HepG2 (cell line): ENCODE measurements at regions not wholly inside any gene's neighbourhood (a gene's known extent, or its start where the extent isn't known, plus 50 kb on each side); places are given as distances from the start of the nearest gene placed in this dataset.

Experiments
- ATAC-seq: fragments of 200-7000 bp; cut with Tn5 transposase; 3 replicates; pipeline ENCODE4 v1.9.1; 2020; ENCODE audit warnings: mild to moderate bottlenecking, moderate library complexity
- BruUV-seq: library from RNA; stranded (reverse); fragments of 400-500 nt; replicated peaks from 2 replicates; lab custom pipeline; 2021; lab: Mats Ljungman, UMichigan
- CTCF ChIA-PET: fragments of 300-600 bp; formaldehyde crosslinking; extraction: SDS; loops from one replicate; lab custom pipeline; 2021; ENCODE audit warnings: low total read pairs, inconsistent platforms, low intra/inter-chr PET ratio; lab: Yijun Ruan, JAX
- POLR2A ChIA-PET: fragments of 350-600 bp; sonication (Branson Sonifier 250); formaldehyde crosslinking; loops from one replicate; lab custom pipeline; 2020; ENCODE audit warnings: antibody characterized with exemption, inconsistent platforms; lab: Yijun Ruan, JAX
- DNase-seq: peaks from one replicate; pipeline ENCODE4 v3.0.0-alpha.2; 2015; ENCODE audit warnings: low spot score
- FAIRE-seq: peaks from 3 replicates; lab custom pipeline; 2011; peaks lifted over from hg19 to GRCh38; lab: Jason Lieb, UNC
- H2AFZ ChIP-seq: one replicate; pipeline ENCODE4 v1.6.1; 2011; ENCODE audit warnings: low read length, inconsistent platforms
- H3K27ac ChIP-seq: fragments of 300-600 bp; 3 replicates; pipeline ENCODE4 v1.8.0; 2011; ENCODE audit warnings: mixed run types, mild to moderate bottlenecking, mixed read lengths, low read length, inconsistent platforms; ENCODE audit not compliant: insufficient read depth; ENCODE audit errors: extremely low read length
- H3K27me3 ChIP-seq, 2 experiments: fragments of 200-600 bp in 1 of 2; 2 replicates in 1 of 2; 3 replicates in 1 of 2; pipeline versions ENCODE4 v1.6.0 to v1.8.0; 2011; ENCODE audit warnings: low read length in 2 of 2, mild to moderate bottlenecking in 2 of 2, moderate library complexity in 2 of 2, inconsistent platforms in 1 of 2; ENCODE audit not compliant: insufficient read depth in 2 of 2, control insufficient read depth in 1 of 2
- H3K36me3 ChIP-seq, 2 experiments: fragments of 200-600 bp in 1 of 2; replicated peaks in 1 of 2; 2 replicates in 1 of 2; 3 replicates in 1 of 2; pipeline versions ENCODE4 v1.5.1 to v1.8.0; 2011; ENCODE audit warnings: low read length in 2 of 2, inconsistent platforms in 1 of 2; ENCODE audit not compliant: insufficient read depth in 2 of 2, control insufficient read depth in 1 of 2
- H3K4me1 ChIP-seq: 2 replicates; pipeline ENCODE4 v1.5.1; 2012; ENCODE audit warnings: low read length, inconsistent platforms; ENCODE audit not compliant: insufficient read depth
- H3K4me2 ChIP-seq: 2 replicates; pipeline ENCODE4 v1.6.0; 2011; ENCODE audit warnings: low read depth, low read length, inconsistent platforms
- H3K4me3 ChIP-seq, 3 experiments: fragments of 200-600 bp in 1 of 3; sonication (generic), shearing (Covaris generic) in 1 of 3; replicated peaks in 1 of 3; 2 replicates each; pipeline ENCODE4 v1.5.1; 2011 to 2016; ENCODE audit warnings: low read length in 3 of 3, inconsistent platforms in 2 of 3, low read depth in 2 of 3, mild to moderate bottlenecking in 2 of 3, control low read depth in 1 of 3, mixed read lengths in 1 of 3; ENCODE audit not compliant: insufficient read depth in 1 of 3
- H3K79me2 ChIP-seq: one replicate; pipeline ENCODE4 v1.6.1; 2011; ENCODE audit warnings: low read length, inconsistent platforms; ENCODE audit not compliant: insufficient read depth
- H3K9ac ChIP-seq: 2 replicates; pipeline ENCODE4 v1.6.0; 2011; ENCODE audit warnings: mild to moderate bottlenecking, low read depth, low read length, inconsistent platforms; ENCODE audit not compliant: insufficient read depth
- H3K9me3 ChIP-seq: 2 replicates; pipeline ENCODE4 v1.5.1; 2012; ENCODE audit warnings: mild to moderate bottlenecking, low read length
- H4K20me1 ChIP-seq: 2 replicates; pipeline ENCODE4 v1.6.0; 2011; ENCODE audit warnings: inconsistent platforms, mild to moderate bottlenecking, low read length, moderate library complexity; ENCODE audit not compliant: insufficient read depth
- GATAD1 ChIP-seq: IDR thresholded peaks from 2 replicates; pipeline ENCODE4 v1.6.1; 2016; ENCODE audit warnings: missing genetic modification reagents, missing compliant biosample characterization
- HCFC1 ChIP-seq: fragments of 150-350 bp; IDR thresholded peaks from 2 replicates; pipeline ENCODE4 v1.6.1; 2014; ENCODE audit warnings: low read depth, low read length
- MYNN ChIP-seq: sonication (generic); formaldehyde crosslinking; IDR thresholded peaks from 2 replicates; pipeline ENCODE4 v1.4.0; 2020; ENCODE audit warnings: mild to moderate bottlenecking, low read depth, missing genetic modification reagents
- ZNF709 ChIP-seq: sonication (generic); formaldehyde crosslinking; IDR thresholded peaks from 2 replicates; pipeline ENCODE4 v1.5.0; 2020; ENCODE audit warnings: mild to moderate bottlenecking, missing genetic modification reagents
- WGBS: methylation state at CpG from one replicate; pipeline ENCODE4 v1.1.6; 2017; ENCODE audit warnings: low lambda C conversion rate; 5-methylcytosine and 5-hydroxymethylcytosine counted together
- in situ Hi-C: cut with HindIII; loops from 2 replicates; pipeline ENCODE4 v1.10.0; 2017; ENCODE audit warnings: low pct_unique_long_range_greater_than_20kb; ENCODE audit not compliant: extremely low pct_ligation_motif_present
- intact Hi-C: fragments of 100-400 bp; cut with micrococcal nuclease; formaldehyde crosslinking; loops from one replicate; pipeline ENCODE4 v1.10.0; 2022; ENCODE audit not compliant: unreplicated experiment
- TF ChIP-seq, protein P1 (sequence below): sonication (generic); formaldehyde crosslinking; IDR thresholded peaks from 2 replicates; pipeline ENCODE4 v1.8.1; 2022; ENCODE audit warnings: low read depth, mild to moderate bottlenecking, missing genetic modification reagents
- TF ChIP-seq, protein P2 (sequence below): sonication (generic); formaldehyde crosslinking; IDR thresholded peaks from 2 replicates; pipeline ENCODE4 v1.8.0; 2022; ENCODE audit warnings: mild to moderate bottlenecking, missing genetic modification reagents, moderate library complexity
- TF ChIP-seq, protein P3 (sequence below): sonication (generic); formaldehyde crosslinking; IDR thresholded peaks from 2 replicates; pipeline ENCODE4 v1.8.1; 2023; ENCODE audit warnings: mild to moderate bottlenecking, missing genetic modification reagents, borderline replicate concordance
- TF ChIP-seq, protein P4 (sequence below): sonication (generic); formaldehyde crosslinking; IDR thresholded peaks from 2 replicates; pipeline ENCODE4 v1.5.1; 2020; ENCODE audit warnings: mild to moderate bottlenecking, moderate library complexity, missing genetic modification reagents

DNA sequence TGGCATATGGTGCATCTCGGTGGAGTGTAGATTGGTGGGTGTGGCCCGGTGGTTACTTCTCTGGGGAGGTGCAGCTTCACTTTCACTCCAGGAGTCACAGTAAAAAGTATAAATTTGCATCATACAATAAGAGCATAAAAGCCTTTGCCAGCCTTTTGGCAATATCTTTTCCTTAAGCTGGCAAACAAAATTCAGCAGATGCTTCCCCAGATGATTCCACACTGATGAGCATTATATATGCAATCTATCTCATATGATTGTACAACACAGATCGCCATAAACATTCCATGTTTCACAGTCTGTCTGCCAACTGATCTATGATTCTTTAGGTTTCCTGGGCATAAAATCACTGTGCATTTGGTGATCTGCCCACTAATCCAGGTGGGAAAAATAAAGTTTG, 120.2 kb upstream of the ALCAM start (continued):
- TF ChIP-seq, protein P1, sequence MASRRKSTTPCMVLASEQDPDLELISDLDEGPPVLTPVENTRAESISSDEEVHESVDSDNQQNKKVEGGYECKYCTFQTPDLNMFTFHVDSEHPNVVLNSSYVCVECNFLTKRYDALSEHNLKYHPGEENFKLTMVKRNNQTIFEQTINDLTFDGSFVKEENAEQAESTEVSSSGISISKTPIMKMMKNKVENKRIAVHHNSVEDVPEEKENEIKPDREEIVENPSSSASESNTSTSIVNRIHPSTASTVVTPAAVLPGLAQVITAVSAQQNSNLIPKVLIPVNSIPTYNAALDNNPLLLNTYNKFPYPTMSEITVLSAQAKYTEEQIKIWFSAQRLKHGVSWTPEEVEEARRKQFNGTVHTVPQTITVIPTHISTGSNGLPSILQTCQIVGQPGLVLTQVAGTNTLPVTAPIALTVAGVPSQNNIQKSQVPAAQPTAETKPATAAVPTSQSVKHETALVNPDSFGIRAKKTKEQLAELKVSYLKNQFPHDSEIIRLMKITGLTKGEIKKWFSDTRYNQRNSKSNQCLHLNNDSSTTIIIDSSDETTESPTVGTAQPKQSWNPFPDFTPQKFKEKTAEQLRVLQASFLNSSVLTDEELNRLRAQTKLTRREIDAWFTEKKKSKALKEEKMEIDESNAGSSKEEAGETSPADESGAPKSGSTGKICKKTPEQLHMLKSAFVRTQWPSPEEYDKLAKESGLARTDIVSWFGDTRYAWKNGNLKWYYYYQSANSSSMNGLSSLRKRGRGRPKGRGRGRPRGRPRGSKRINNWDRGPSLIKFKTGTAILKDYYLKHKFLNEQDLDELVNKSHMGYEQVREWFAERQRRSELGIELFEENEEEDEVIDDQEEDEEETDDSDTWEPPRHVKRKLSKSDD = no peak
- TF ChIP-seq ZNF709 (CRISPR knock-in tag) (no peak), GATAD1 (CRISPR knock-in tag) (no peak)
- TF ChIP-seq, protein P2, sequence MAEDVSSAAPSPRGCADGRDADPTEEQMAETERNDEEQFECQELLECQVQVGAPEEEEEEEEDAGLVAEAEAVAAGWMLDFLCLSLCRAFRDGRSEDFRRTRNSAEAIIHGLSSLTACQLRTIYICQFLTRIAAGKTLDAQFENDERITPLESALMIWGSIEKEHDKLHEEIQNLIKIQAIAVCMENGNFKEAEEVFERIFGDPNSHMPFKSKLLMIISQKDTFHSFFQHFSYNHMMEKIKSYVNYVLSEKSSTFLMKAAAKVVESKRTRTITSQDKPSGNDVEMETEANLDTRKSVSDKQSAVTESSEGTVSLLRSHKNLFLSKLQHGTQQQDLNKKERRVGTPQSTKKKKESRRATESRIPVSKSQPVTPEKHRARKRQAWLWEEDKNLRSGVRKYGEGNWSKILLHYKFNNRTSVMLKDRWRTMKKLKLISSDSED = no peak
- TF ChIP-seq, protein P3, sequence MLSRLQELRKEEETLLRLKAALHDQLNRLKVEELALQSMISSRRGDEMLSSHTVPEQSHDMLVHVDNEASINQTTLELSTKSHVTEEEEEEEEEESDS (CRISPR knock-in tag) = no peak

DNA sequence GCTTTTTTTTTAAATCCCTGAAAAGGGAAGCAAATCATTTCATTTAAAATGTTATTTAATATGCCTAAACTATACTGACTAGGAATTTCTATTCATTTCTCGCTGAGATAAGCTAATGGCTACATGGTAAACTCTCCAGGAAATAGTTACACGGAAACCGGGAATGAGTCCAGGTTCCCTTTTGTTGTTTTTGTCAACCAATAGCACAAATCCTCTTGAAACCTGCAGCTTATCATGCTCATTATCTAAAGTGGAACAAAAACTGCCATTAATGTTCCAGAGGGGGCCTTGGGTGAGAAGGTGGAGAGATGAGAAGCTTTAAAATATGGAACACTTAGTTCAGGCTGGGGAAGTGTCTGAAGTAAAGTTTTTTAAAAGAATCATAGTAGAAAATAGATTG, 113.5 kb upstream of the ALCAM start:
- TF ChIP-seq HCFC1 (no peak), MYNN (CRISPR knock-in tag) (no peak)
- TF ChIP-seq, protein P4, sequence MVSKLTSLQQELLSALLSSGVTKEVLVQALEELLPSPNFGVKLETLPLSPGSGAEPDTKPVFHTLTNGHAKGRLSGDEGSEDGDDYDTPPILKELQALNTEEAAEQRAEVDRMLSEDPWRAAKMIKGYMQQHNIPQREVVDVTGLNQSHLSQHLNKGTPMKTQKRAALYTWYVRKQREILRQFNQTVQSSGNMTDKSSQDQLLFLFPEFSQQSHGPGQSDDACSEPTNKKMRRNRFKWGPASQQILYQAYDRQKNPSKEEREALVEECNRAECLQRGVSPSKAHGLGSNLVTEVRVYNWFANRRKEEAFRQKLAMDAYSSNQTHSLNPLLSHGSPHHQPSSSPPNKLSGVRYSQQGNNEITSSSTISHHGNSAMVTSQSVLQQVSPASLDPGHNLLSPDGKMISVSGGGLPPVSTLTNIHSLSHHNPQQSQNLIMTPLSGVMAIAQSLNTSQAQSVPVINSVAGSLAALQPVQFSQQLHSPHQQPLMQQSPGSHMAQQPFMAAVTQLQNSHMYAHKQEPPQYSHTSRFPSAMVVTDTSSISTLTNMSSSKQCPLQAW (CRISPR knock-in tag) = no peak
- H3K27me3 ChIP-seq = no peaks in the 10 kb centered on the region
- in situ Hi-C loops = no loop called here
- H3K36me3 ChIP-seq = no peaks in the 10 kb centered on the region
- no peak for DNase-seq
- no peak overlapping the region for H2AFZ ChIP-seq
- 14% methylated on average over 3 of the region's 3 CpGs for WGBS
- no peak overlapping the region for H3K4me2 ChIP-seq
- no peaks in the 10 kb centered on the region for H3K79me2 ChIP-seq
- no peak for ATAC-seq
- H3K9ac ChIP-seq = no peak overlapping the region
- BruUV-seq = no TSS peak
- H3K4me1 ChIP-seq = no peaks in the 10 kb centered on the region
- H3K4me3 ChIP-seq = no peak overlapping the region
- no peak for FAIRE-seq
- intact Hi-C loops = no loop called here
- ChIA-PET POLR2A (no interaction called here), CTCF (no interaction called here)
- no peak overlapping the region for H3K27ac ChIP-seq
- H4K20me1 ChIP-seq = no peaks in the 10 kb centered on the region
- no peaks in the 10 kb centered on the region for H3K9me3 ChIP-seq
